ENCODE measurements at regions not wholly inside any gene's neighbourhood (a gene's known extent, or its start where the extent isn't known, plus 50 kb on each side); places are given as distances from the start of the nearest gene placed in this dataset.

DNA sequence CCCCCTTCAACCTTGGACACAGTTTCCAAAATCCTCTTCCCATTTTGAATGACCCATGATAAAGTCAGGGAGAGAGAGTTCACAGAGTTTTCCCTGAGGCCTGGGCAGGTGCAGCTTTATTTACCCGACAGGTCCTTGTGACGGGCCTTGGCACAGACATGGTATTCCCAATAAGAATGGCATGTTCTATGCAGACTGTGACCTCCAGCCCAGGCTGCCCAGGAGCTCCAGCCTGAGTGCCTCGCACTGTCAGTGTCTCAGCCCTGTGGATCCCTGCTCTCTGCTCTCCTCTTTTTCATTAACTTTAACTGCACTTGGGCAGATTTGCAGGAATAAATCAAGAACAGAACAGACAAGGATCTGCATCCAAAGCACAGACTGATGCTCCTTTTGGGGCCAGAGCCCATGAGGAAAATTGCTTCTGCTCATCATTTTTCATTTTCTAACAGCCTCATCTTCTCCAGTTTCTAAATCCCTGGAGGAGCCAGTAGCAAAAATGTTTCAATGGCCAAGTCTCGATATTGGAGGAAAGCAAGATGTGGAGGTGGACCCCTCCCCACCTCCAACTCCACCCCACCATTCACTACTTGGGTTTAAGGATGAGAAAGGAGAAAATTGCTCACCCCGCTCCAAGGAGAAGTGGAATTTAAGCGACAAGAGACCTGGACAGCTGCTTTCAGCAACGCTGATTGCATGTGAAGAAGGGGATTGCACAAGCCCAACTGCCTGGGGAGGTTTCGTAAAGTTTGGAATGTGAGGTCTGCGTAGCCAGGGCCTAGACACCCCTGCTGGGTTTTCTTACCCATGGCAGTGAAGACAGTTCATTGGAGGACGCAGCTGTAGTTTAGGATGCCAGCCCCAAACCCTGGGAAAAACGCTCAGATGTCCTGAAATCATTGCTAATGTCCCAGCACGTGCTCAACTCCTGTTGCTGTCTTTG, 225.9 kb downstream of the WDR11 start:
- peak; percentile 92 for DNase-seq

DNA sequence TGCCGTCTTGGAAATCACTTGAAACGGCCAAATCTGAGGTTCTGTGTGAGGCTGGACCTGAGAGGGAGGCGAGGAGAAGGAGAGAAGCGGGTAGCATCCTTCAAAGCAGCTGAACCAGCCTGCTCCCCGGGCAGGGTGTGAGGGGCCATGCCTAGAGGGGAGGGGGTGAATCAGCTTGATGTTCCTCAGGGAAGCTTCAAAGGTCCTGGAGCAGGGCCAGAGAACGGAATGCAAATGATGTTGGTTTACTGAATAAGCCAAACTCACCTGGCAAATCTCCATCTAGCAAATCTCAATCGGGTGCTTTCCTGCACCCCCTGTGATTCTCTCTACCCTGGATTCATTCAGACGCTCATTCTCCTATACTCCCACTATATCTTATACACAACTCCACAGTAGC, 226.9 kb downstream of the WDR11 start:
- no peak for DNase-seq

DNA sequence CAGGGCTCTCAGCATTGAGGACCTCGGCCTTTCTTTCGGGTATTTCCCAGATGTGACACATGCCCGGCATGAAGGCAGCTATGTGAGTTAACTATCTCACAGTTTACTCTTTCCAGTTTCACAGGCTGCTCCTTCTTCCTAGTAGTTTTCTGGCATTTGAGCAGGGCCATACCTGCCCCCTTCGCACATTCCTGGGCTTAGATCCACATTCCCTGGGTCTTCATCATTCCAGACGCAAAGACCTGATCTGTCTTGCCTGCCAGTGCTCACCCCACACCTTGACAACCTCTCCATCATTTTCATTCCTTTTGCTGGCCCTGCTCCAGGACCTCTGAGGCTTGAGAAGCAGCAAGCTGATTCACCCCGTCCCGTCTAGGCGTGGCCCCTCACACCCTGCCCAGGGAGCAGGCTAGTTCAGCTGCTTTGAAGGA, 227.5 kb downstream of the WDR11 start:
- DNase-seq: no peak

DNA sequence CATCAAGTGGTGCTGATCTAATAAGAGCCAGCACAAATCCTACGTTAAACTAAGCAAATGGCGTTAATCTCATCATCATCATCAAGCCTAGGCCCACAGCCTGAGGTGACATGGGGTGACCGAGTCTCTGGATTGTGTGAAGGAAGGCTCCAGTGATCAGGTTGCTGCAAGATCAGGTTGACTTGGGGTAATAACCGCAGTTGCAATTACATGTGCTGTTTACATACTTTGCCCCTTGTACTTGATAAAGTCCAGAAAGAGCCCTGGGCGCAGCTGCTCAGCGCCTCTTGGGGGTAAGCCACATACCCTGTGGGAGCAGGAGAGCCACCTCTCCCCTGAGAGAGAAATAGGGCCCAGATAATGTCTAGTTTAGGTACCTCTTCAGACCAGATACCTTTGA, 228.1 kb downstream of the WDR11 start:
- DNase-seq: no peak

DNA sequence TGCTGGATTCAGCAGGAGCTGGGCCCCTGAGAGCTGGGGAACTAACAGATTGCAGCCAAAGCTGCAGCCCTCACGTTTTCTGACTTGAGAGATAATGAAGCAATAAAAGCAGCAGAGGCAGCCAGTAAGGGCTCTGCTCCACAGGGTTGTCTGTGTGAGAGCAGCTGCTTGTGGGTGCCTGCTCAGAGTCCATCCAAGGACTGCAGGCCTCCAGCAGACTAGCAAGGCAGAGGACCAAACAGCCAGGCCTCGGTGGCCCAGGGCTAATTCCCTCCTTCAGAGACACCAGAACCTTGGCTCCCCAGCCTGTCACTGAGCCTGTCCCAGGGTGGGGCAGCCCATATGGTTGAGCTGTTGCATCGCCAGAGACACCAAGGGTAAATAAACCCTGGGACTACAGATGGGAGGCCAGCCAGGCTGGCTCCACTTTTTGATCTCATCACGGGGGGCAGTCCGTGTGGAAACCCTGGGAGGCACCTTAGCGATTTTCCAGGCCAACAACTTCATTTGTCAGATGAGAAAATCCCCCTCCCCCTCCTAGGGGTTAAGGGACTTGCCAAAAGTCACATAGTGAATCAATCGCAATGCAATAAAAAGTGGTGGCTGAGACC, 229.2 kb downstream of the WDR11 start:
- peak; percentile 49 for DNase-seq

DNA sequence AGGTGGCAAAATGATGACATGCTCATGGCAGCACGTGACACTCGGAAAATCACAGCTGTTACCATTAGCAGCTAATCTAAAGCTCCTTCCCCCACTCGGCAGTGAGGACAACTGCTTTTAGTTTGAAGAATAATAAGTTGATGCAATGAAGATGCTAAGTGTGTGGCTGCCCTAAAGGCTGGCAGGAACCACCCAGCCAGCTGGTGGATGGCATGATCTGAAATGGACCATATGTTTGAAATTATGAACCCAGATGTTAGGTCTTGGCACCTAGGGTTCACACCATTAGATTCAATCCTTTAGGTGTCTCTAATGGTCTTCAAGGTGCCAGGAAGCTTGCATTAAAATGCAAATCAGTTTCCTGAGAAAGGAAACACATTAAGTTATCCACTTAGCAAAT, 230.1 kb downstream of the WDR11 start:
- DNase-seq: no peak

DNA sequence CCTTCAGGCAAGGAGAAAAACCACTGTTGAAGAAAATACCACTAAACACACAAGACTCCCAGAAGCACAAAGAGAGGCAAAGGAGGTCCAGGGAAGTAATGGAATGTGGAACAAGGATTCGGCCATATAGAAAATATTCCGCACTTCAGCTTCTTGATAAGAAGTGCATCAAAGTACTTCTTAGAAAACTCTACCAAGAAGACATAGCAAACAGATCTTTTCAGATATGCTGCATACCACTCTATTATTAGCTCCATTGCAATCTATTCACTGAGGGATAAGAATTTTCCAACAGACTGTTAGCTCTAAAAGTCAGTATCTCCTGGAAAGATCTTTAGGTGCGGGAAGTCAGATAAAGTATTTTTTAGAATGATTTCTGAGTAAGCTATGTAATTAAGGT, 231.8 kb downstream of the WDR11 start:
- no peak for DNase-seq

DNA sequence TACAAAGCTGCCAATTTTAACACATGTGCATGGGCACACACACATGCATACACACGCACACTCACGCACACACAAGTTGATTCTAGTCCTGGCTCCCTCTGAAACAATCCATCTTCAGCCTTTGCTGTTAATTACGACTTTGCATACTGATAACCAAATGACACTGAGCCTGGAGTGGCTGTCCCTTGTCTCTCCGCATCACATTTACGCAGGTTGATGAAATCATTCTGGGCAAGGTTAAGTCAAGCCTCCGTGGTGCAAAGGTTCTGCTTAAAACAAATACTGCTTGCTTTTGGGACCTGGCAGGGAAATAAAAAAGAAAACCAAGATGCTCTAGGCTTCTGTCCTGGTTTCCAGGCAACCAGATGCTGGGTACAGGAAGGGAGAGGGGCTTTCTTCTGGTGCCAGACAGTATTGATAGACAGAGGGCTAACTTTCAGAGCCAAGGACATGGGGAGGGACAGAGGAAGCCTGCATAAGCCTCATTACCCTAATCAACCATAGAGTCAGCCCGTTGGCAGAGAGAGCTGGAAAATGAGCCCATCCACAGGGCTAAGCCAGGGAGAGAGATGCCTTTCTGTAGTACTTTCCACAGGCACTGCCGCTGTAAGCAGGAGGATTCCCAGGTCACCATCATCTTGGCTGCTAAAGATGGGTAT, 233.0 kb downstream of the WDR11 start:
- DNase-seq: no peak

DNA sequence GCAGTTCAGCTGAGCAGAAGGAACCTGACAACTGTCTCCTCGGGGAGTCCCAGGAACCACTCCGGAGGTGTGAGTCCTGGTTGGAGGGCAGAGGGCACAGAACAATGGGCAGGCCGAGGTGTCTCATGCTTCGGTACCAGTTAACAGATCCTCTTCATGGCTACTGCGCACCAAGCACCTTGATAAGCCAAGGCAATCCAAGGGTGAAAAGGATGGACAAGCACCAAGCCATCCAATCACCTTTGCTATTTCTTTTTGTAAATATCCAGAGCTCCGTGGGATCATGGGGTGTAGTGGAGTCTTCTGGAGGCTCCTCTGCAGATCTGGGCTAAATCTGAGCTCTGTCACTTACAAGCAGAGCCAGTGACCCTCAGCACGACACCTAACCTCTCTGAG, 233.5 kb downstream of the WDR11 start:
- DNase-seq: no peak

DNA sequence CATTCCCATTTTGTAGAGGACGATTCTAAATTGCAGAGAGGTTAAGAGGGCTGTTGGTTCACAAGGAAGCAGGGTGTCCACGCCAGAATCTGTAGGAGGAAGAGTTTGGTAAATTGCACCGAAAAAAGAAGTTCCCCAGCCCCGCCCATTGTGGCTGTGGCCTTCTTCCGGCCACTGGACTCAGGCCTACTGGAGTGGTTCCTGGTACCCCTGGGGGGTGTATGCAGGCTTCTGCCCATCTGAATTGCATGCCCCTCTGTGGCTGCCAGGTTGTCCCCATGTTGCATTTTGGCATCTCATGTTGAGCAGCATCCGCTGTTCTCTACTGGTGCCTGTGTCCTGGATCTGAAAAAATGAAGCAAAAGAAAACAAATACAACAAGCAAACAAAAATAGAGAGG, 234.2 kb downstream of the WDR11 start:
- peak; percentile 62 for DNase-seq

DNA sequence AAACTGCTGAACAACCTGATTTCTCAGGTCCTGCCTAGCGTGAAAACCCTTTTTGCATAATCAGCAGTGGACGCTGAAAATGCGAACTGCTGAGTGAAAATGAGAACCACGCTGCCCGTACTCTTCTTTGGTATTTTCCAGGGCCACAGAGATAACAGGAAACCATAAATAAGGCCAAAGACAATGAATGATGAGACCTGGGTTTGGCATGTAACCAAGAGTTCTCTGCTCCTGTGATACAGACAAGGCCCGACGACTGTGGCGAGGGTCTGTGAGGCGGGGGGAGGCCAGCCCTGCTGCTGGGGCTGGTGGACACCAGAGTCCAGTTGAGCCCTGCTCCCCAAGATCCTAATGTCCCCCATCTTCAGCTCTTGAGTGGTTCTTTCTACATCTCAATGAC, 236.0 kb downstream of the WDR11 start:
- DNase-seq: peak; percentile 36

DNA sequence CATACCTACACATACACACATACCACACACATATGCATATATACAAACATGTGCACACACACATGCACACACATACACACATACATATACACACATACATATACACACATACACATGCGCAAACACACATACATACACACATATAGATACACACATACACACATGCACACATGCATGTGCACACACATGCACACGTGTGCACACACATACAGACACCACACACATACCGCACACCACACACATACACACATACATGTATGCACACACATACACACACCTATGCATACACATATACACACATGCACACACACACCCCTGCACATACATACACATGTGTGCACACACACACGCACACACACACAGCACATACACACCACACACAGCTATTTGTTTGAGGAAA, 236.5 kb downstream of the WDR11 start:
- DNase-seq: no peak

DNA sequence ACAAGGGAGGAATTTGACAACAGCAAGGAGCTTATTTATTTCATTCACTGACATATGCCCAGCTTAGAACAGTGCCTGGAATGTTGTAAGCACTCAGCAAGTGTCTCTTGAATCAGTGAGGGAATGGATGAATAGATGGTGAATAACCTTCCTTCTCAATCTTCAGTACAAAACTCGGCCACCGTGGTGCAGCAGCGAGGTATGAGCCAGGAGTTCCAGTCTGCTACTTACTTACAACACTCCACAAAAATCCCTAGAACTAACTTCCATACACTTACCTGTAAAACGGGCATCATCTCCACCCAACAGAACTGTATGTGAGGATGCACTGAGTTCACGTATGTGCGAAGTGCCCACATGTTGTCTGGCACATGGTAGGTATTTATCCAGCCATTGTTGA, 237.4 kb downstream of the WDR11 start:
- peak; percentile 29 for DNase-seq

DNA sequence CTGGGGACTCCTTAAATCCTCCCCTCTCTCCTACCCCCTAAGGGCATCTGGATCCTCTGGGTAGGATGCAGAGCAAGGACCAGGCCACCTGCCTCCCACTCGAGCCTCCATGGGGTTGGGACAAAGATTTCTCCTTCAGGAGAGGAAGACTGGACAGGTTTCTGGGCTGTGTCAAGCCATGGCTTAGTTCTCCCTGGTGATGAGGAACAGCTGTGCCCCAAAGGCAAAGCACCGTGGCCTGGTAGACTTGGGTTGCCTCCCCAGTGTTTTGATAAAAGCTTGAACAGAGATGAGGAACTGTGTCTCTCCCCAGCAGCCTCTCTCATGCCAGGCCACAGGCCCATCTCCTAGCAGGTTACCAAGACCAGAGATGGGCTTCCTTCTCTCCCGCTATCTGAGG, 238.3 kb downstream of the WDR11 start:
- no peak for DNase-seq

DNA sequence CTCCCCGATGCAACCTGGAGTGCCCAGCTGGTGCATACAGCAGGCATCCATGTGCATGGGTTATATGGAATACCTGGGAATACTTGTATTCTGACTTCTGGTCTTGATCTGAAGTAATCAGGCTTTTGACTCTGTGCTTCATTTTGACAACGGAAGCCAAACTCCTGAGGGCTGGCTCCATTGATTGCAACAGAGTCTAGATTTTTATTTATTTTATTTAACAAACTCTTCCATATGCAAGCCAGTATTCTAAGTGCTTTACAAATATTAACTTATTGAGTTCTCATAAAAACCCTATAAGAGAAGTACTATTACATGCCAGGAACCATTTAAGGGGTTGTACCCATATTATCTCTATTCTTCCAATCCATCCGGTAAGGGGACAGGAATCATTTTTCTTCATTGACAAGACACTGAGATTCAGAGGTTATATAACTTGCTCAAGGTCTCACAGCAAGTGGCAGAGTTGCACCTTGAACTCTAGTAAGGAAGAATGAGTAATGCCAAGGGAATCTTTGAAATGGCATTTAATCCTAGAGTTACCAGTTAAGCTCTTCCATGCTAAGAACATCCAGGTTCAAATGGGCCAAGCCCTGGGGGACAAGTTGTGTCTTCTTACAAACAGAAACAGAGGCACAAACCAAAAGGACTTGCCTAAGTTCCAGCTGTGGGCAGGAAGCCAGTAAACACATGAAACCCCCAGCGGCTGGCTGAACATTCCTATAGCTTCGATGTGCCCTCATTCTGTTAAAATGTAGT, 241.0 kb downstream of the WDR11 start:
- no peak for DNase-seq

DNA sequence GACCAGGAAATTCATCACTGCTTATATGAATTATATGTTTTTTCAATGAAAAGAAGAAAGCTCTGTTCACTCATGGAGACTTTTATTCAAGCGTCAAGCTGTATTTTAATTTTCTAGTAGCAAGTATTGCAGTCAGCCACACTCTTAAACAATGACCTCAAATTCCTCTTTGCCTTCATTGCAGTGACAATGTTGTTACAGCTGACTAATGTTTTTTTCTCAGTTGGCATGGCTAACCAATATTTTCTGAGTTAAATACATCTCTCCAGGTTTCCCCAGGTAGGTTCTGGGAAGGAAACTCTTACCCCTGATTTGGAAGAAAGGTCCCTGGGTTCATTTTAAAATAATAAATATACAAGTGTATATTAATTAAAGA, 241.5 kb downstream of the WDR11 start:
- DNase-seq: no peak

DNA sequence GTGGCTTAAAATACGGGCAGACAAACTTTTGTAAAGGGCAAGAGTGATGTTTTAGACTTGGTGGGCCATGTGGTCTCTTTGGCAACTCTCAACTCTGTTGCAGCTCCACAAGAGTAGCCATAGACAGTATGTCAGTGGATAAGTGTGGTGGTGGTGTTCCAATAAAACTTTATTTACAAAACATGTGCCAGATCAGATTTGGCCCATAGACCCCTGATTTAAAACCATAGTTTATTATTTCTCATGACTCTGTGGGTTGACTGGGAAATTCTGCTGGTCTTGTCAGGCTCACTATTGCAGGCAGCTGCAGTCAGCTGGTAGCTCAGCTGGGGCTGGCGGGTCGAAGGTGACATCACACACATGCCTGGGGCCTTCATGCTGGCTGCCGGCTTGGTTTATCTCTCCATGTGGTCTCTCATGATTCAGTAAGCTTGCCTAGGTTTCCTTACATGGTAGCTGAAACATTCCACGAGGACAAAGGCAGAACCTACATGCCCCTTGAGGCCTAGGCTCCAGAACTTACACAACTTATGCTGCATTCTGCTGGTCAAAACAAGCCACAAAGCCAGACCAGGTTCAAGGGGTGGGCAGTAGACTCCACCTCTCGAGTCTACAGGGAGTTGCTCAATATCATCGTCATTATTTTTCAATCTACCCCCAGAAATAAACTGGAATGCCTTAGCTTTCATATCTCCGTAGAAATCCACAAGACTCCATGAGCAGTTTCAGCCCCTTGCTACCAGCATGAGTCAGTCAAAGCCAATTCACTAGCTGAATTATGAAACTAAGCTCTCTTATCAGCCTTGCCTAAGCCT, 245.7 kb downstream of the WDR11 start:
- DNase-seq: peak; percentile 87

DNA sequence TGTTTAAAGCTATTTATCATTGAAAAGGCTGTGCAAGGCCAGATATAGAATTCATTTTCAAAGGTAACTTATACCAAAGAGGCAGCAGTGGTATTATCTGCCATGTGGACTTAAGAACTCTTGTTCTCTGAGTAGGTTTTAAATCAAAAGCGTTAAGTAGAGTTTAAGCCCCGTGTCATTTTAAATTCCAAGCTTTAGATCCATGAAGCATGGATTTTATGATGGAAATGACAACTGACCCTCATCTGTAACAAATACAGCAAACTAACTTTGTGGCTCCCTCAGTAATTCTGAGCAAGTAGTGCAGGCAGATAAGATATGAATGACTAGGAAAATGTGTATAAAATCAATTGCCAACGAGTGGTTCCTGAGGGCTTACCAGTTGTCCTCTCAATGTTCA, 247.0 kb downstream of the WDR11 start:
- no peak for DNase-seq

DNA sequence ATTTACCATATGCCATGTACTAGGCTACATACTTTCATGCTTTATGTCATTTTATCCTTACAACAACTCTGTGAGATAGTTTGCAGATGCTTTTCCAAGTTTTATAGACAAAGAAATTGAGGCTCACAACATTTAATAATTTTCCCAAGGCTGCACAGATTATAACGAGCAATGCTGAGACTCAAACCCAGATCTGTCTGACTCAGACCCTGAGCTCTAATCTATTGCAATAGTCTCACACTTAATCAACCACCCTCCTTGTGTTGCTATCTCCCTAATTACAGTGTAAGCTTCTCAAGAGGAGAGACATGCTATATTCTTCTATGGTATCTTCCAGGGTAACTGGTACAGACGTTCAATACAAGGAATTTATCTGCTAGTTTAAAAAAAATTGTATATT, 247.6 kb downstream of the WDR11 start:
- no peak for DNase-seq

DNA sequence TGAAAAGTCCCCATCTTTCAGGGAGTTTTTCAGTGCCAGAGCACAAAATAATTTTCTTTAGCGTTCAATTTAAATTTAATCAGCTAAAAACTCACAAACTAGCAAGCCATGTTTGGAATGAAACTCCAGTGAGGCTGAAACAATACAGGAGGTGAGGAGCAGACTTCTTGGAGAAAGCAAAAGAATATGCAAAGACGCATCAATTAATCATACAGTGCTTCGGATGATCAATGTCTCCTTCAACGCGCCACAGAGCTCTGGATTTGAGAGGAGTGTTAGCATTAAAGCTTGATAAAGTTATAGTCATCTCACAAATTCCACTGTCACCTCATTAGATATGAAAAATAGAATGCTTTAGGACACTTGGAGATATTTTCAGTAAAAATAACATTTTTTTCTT, 248.0 kb downstream of the WDR11 start:
- DNase-seq: no peak

DNA sequence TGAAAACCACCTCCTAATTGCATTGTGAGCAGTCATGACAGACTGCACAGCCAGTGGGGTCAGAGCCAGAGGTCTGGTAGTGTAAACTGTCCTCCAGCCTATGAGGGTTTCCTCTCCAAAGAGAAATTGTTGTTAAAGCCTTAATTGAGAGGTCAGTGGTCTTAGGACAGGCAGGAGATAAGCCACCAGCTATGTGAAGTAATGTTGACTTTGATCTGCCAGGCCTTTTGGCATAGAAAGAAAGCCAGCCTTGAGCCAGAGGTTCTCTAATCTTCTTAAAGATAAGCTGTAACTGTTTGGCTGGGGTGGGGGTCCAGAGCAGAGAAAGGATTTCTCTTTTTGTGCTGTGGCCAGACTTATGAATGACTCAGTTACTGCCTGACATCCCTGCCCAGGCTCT, 248.4 kb downstream of the WDR11 start:
- DNase-seq: peak; percentile 5

DNA sequence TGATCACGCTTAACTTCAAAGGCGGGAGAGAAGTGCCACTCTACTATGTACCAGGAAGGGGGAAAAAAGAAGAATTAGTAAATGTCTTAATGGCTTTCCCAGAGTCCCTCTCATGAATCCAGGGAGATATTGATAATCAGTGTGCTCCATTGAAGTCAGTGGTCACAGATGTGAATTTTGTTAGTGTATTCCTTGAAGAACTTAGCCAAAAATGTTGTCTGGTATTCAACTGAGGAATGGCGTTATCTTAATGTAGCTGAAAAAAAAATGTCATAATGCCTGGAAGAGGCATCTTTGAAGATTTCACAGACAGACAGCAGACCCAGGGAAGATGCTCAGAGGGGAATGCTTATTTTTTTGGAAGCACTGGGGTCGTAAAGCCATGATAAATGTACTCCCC, 250.4 kb downstream of the WDR11 start:
- DNase-seq: no peak
